K562 (cell line): ENCODE measurements at regions not wholly inside any gene's neighbourhood (a gene's known extent, or its start where the extent isn't known, plus 50 kb on each side); places are given as distances from the start of the nearest gene placed in this dataset.

Experiments used
- ATAC-seq: fragments of 200-7000 bp; cut with Tn5 transposase; 3 replicates; pipeline ENCODE4 v1.9.1; 2020; ENCODE audit warnings: moderate library complexity
- BruUV-seq: library from RNA; stranded (reverse); fragments of 400-500 nt; replicated peaks from 2 replicates; lab custom pipeline; 2021; lab: Mats Ljungman, UMichigan
- CTCF ChIA-PET: fragments of 300-600 bp; formaldehyde crosslinking; extraction: SDS; loops from one replicate; lab custom pipeline; 2021; ENCODE audit warnings: low intra/inter-chr PET ratio; lab: Yijun Ruan, JAX
- POLR2A ChIA-PET: fragments of 300-600, 350-650 bp; sonication (Branson Sonifier 250); formaldehyde crosslinking; extraction: SDS; loops from one replicate; lab custom pipeline; 2021; ENCODE audit warnings: antibody characterized with exemption, inconsistent platforms; lab: Yijun Ruan, JAX
- DNase-seq, 4 experiments: peaks; one replicate each; pipeline versions ENCODE4 v3.0.0 to v3.0.0-alpha.2; 2011 to 2018; ENCODE audit warnings: low spot score in 3 of 4, mixed read lengths in 3 of 4; ENCODE audit errors: extremely low read depth in 1 of 4
- FAIRE-seq: peaks from 2 replicates; lab custom pipeline; 2011; peaks lifted over from hg19 to GRCh38; lab: Jason Lieb, UNC
- H2AFZ ChIP-seq: 2 replicates; pipeline ENCODE4 v1.6.0; 2011; ENCODE audit warnings: low read depth, low read length, control low read depth, inconsistent platforms
- H3K27ac ChIP-seq: fragments of 200-600 bp; 3 replicates; pipeline ENCODE4 v1.8.0; 2011; ENCODE audit warnings: low read depth, mild to moderate bottlenecking, control low read depth, inconsistent platforms, low read length, moderate library complexity, mixed read lengths; ENCODE audit errors: extremely low read depth
- H3K27me3 ChIP-seq, 2 experiments: fragments of 300-600 bp in 1 of 2; 2 replicates in 1 of 2; 3 replicates in 1 of 2; pipeline versions ENCODE4 v1.6.0 to v1.8.0; 2011; ENCODE audit warnings: inconsistent platforms in 2 of 2, low read length in 2 of 2, mild to moderate bottlenecking in 1 of 2, mixed read lengths in 1 of 2, moderate library complexity in 1 of 2; ENCODE audit not compliant: control insufficient read depth in 2 of 2, insufficient read depth in 2 of 2
- H3K36me3 ChIP-seq: fragments of 300-600 bp; 3 replicates; pipeline ENCODE4 v1.8.0; 2011; ENCODE audit warnings: mild to moderate bottlenecking, low read length, inconsistent platforms; ENCODE audit not compliant: control insufficient read depth, insufficient read depth
- H3K4me1 ChIP-seq, 2 experiments: fragments of 200-600 bp in 1 of 2; replicated peaks in 1 of 2; 2 replicates in 1 of 2; 3 replicates in 1 of 2; pipeline versions ENCODE4 v1.5.1 to v1.8.0; 2011; ENCODE audit warnings: inconsistent platforms in 2 of 2, low read length in 2 of 2, mild to moderate bottlenecking in 1 of 2, mixed read lengths in 1 of 2, moderate library complexity in 1 of 2; ENCODE audit not compliant: control insufficient read depth in 2 of 2, insufficient read depth in 2 of 2
- H3K4me2 ChIP-seq: 2 replicates; pipeline ENCODE4 v1.6.1; 2011; ENCODE audit warnings: low read length, control low read depth, inconsistent platforms, mixed read lengths; ENCODE audit not compliant: insufficient read depth
- H3K4me3 ChIP-seq: fragments of 200-600 bp; sonication (generic), shearing (Covaris generic); 2 replicates; pipeline ENCODE4 v1.5.1; 2016; ENCODE audit warnings: control low read depth, inconsistent platforms
- H3K79me2 ChIP-seq: fragments of 200-600 bp; 3 replicates; pipeline ENCODE4 v1.8.0; 2011; ENCODE audit warnings: low read length, inconsistent platforms; ENCODE audit not compliant: control insufficient read depth, insufficient read depth
- H3K9ac ChIP-seq, 2 experiments: 2 replicates each; pipeline versions ENCODE4 v1.6.0 to v1.6.1; 2011; ENCODE audit warnings: low read depth in 2 of 2, low read length in 2 of 2, control low read depth in 1 of 2, inconsistent platforms in 1 of 2, mild to moderate bottlenecking in 1 of 2, mixed read lengths in 1 of 2; ENCODE audit not compliant: insufficient read depth in 1 of 2
- H3K9me1 ChIP-seq: one replicate; pipeline ENCODE4 v1.6.0; 2011; ENCODE audit warnings: inconsistent platforms, mild to moderate bottlenecking, low read length, moderate library complexity; ENCODE audit not compliant: control insufficient read depth, insufficient read depth
- H3K9me3 ChIP-seq: replicated peaks from 2 replicates; pipeline ENCODE4 v1.5.1; 2011; ENCODE audit warnings: low read depth, low read length, inconsistent platforms; ENCODE audit not compliant: control insufficient read depth, insufficient read depth
- H4K20me1 ChIP-seq: replicated peaks from 2 replicates; pipeline ENCODE4 v1.6.1; 2011; ENCODE audit warnings: low read length, inconsistent platforms, mixed read lengths; ENCODE audit not compliant: control insufficient read depth, insufficient read depth
- BMI1 ChIP-seq: fragments of 150-350 bp; IDR thresholded peaks from 2 replicates; pipeline ENCODE4 v1.6.1; 2014; ENCODE audit warnings: low read length
- E2F1 ChIP-seq: sonication (generic); formaldehyde crosslinking; IDR thresholded peaks from 2 replicates; pipeline ENCODE4 v1.8.1; 2023; ENCODE audit warnings: mild to moderate bottlenecking, missing genetic modification reagents, moderate library complexity
- ETS1 ChIP-seq: conservative IDR thresholded peaks from 2 replicates; pipeline ENCODE4 v1.6.1; 2011; ENCODE audit warnings: low read depth, mild to moderate bottlenecking, low read length; ENCODE audit not compliant: control insufficient read depth
- HLTF ChIP-seq: fragments of 450-650 bp; IDR thresholded peaks from 2 replicates; pipeline ENCODE4 v1.6.1; 2016
- HMGN3 ChIP-seq: IDR thresholded peaks from 2 replicates; pipeline ENCODE4 v1.6.1; 2011; ENCODE audit warnings: borderline replicate concordance, low read depth, mild to moderate bottlenecking, mixed read lengths, low read length; ENCODE audit not compliant: insufficient read length; ENCODE audit errors: extremely low read depth
- HNRNPUL1 ChIP-seq: fragments of 200-400 bp; formaldehyde crosslinking; IDR thresholded peaks from 2 replicates; pipeline ENCODE4 v1.6.1; 2017; ENCODE audit warnings: low read length
- JUNB ChIP-seq: fragments of 450-650 bp; formaldehyde crosslinking; conservative IDR thresholded peaks from 2 replicates; pipeline ENCODE4 v1.4.0; 2020; ENCODE audit warnings: mild to moderate bottlenecking
- NR1H2 ChIP-seq: sonication (generic); formaldehyde crosslinking; IDR thresholded peaks from 2 replicates; pipeline ENCODE4 v1.4.0; 2020; ENCODE audit warnings: mild to moderate bottlenecking, missing genetic modification reagents
- RBM17 ChIP-seq: fragments of 200-400 bp; formaldehyde crosslinking; IDR thresholded peaks from 2 replicates; pipeline ENCODE4 v1.6.1; 2017; ENCODE audit warnings: low read depth, mild to moderate bottlenecking, low read length, borderline replicate concordance
- STAG1 ChIP-seq: sonication (generic); formaldehyde crosslinking; IDR thresholded peaks from 2 replicates; pipeline ENCODE4 v1.5.0; 2020; ENCODE audit warnings: missing genetic modification reagents, borderline replicate concordance
- TAF15 ChIP-seq: fragments of 200-400 bp; formaldehyde crosslinking; IDR thresholded peaks from 2 replicates; pipeline ENCODE4 v1.6.1; 2017; ENCODE audit warnings: mild to moderate bottlenecking, low read depth, low read length, moderate library complexity
- TARDBP ChIP-seq: fragments of 450-650 bp; IDR thresholded peaks from 2 replicates; pipeline ENCODE4 v1.6.1; 2016
- THRAP3 ChIP-seq: fragments of 450-650 bp; IDR thresholded peaks from 2 replicates; pipeline ENCODE4 v1.6.1; 2016; ENCODE audit warnings: mild to moderate bottlenecking, inconsistent platforms, borderline replicate concordance
- ZBED1 ChIP-seq: IDR thresholded peaks from 2 replicates; pipeline ENCODE4 v1.6.1; 2014
- ZBTB8A ChIP-seq: fragments of 450-650 bp; IDR thresholded peaks from 2 replicates; pipeline ENCODE4 v1.6.1; 2018; ENCODE audit warnings: mild to moderate bottlenecking, moderate library complexity; ENCODE audit not compliant: partially characterized antibody
- ZNF707 ChIP-seq: fragments of 250-450 bp; sonication (Bioruptor Pico); conservative IDR thresholded peaks from 2 replicates; pipeline ENCODE4 v1.8.0; 2022; ENCODE audit warnings: inconsistent platforms, mild to moderate bottlenecking, moderate library complexity
- ZNF717 ChIP-seq: fragments of 250-450 bp; sonication (Bioruptor Pico); IDR thresholded peaks from 2 replicates; pipeline ENCODE4 v1.5.0; 2021
- WGBS: fragments of 100-300 bp; shearing (Covaris generic); methylation state at CpG from one replicate; pipeline ENCODE4 v1.1.6; 2016; ENCODE audit warnings: low coverage, mixed read lengths; ENCODE audit not compliant: insufficient coverage; ENCODE audit errors: missing lambda C conversion rate; 5-methylcytosine and 5-hydroxymethylcytosine counted together
- in situ Hi-C: fragments of 300-500 bp; cut with MboI; formaldehyde crosslinking; loops from 4 replicates; pipeline ENCODE4 v1.15.0; 2018; ENCODE audit warnings: inconsistent platforms, mixed read lengths
- intact Hi-C: fragments of 100-400 bp; cut with micrococcal nuclease; formaldehyde crosslinking; loops from 2 replicates; pipeline ENCODE4 v1.14.2; 2022

DNA sequence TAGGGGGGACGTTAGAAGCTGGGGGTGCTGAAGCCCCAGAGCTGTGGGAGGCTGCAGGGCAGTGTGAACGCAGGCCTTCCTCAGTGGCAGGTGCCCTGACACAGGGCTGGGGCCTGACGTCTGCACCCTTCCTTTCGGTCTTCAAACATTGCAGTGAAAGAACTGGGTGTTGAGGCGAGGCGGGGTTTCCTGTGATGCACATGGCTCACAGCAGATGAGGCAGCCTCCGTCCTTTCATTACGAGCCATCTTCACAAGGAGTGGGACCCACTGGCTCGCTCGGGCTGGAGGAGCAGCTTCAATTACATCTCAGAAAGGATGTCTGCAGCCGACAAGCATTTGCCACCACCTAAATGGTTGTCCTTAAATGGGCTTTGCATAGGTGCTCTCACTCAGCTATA is 180.3 kb upstream of the SHH start:
- no peaks in the 10 kb centered on the region for H3K36me3 ChIP-seq
- peaks cover 3% of the 10 kb centered on the region; the same call in 1 of the 2 replicates for H3K9me3 ChIP-seq
- H4K20me1 ChIP-seq = 0 out of 2 replicates have a peak, but pooled peaks cover 8% of the 10 kb centered on the region
- H3K9me1 ChIP-seq = no peaks in the 10 kb centered on the region
- in situ Hi-C loops (no loop called here), intact Hi-C loops (no loop called here)
- no peak overlapping the region for H3K4me3 ChIP-seq
- FAIRE-seq (no peak), DNase-seq (no peak), ATAC-seq (no peak)
- H3K4me2 ChIP-seq = no peak overlapping the region
- WGBS = 1% methylated on average over 11 of the region's 11 CpGs
- no peak overlapping the region for H3K9ac ChIP-seq
- CTCF ChIA-PET = no interaction called here
- no peak overlapping the region for H2AFZ ChIP-seq
- no peaks in the 10 kb centered on the region for H3K4me1 ChIP-seq
- TF ChIP-seq HMGN3 (no peak), JUNB (CRISPR knock-in tag) (no peak), HNRNPUL1 (no peak), TAF15 (no peak), THRAP3 (no peak), ZNF707 (CRISPR knock-in tag) (no peak), NR1H2 (no peak), HLTF (no peak), ZBED1 (no peak), STAG1 (CRISPR knock-in tag) (no peak), RBM17 (no peak), ZNF717 (CRISPR knock-in tag) (no peak), BMI1 (no peak), ETS1 (no peak), E2F1 (no peak), TARDBP (no peak), ZBTB8A (no peak)
- POLR2A ChIA-PET = interaction anchor here (0.7 kb wide), 1 partner anchor 1238 kb away, joined by 4 read pairs; no protein-coding TSS in a partner anchor
- H3K27ac ChIP-seq = no peak overlapping the region
- H3K79me2 ChIP-seq = no peaks in the 10 kb centered on the region
- no TSS peak for BruUV-seq
- peaks cover 14 to 37% of the 10 kb centered on the region in 2 experiments; a peak in 4 of 5 replicates for H3K27me3 ChIP-seq
